Tibial artery (tissue), 4 donors: ENCODE measurements at regions not wholly inside any gene's neighbourhood (a gene's known extent, or its start where the extent isn't known, plus 50 kb on each side); places are given as distances from the start of the nearest gene placed in this dataset.
A peak's percentile ranks its signal among the peaks of the same experiment; 100 is the strongest.
"Not testable (repeated sequence)": the region's sequence is repeated elsewhere in the genome, so short reads cannot be mapped to it uniquely, and the experiment has no call there.

ENCODE experiments used
- DNase-seq, 2 donors: peaks; one replicate each; pipeline ENCODE4 v3.0.0-alpha.2; 2019
- H3K27ac ChIP-seq, 2 donors: fragments of 200-600 bp; sonication (generic) in 1 of 2; 1 replicate in 1 of 2; 2 replicates in 1 of 2; pipeline ENCODE4 v1.5.1; 2018 to 2019; ENCODE audit warnings: mild to moderate bottlenecking in 1 of 2
- H3K27me3 ChIP-seq, 2 donors: fragments of 200-600 bp; sonication (generic) in 1 of 2; one replicate each; pipeline versions ENCODE4 v1.5.1 to v1.6.0; 2016 to 2019
- H3K36me3 ChIP-seq, 3 donors: fragments of 200-600 bp; sonication (generic) in 2 of 3; one replicate each; pipeline ENCODE4 v1.5.1; 2016 to 2019; ENCODE audit warnings: mild to moderate bottlenecking in 2 of 3
- H3K4me1 ChIP-seq, 4 donors: fragments of 200-600 bp; sonication (generic) in 2 of 4; 1 replicate in 3 of 4; 2 replicates in 1 of 4; pipeline ENCODE4 v1.5.1; 2016 to 2019
- H3K4me3 ChIP-seq, 2 donors: fragments of 200-600 bp; sonication (generic) in 1 of 2; 1 replicate in 1 of 2; 2 replicates in 1 of 2; pipeline ENCODE4 v1.5.1; 2018 to 2019; ENCODE audit warnings: mild to moderate bottlenecking in 2 of 2
- H3K9me3 ChIP-seq, 3 donors: fragments of 200-600 bp; sonication (generic) in 1 of 3; one replicate each; pipeline ENCODE4 v1.5.1; 2016 to 2019
- intact Hi-C: fragments of 100-400 bp; cut with DNase I; formaldehyde crosslinking; loops from one replicate; pipeline ENCODE4 v1.15.0; 2023; ENCODE audit warnings: low total_unique reads
- TF ChIP-seq, protein P1 (sequence below), 2 experiments: fragments of 200-600 bp in 1 of 2; fragments of 450-650 bp in 1 of 2; IDR thresholded peaks; one replicate each; pipeline ENCODE4 v1.5.1; 2017 to 2019; ENCODE audit warnings: antibody characterized with exemption in 2 of 2, mild to moderate bottlenecking in 1 of 2, moderate library complexity in 1 of 2

DNA sequence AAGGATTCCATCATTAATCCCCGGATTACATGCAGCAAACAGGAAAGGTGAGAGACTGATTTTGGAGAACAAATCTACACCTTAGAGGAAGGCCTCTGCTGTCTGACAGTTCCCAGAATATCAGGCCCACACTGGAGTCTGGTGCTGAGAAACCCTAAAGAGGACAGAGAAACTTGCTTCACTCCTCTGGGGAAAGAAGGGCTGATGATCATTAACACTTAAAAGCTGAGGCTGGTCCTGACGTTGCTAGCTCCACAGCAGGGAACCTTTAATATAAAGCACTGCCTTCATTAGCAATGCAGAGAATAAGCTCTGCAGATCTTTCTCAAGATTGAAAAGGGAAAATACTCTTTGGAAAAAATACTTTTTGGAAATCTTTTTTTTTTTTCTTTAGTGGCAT lies 1472.4 kb upstream of the GOT2 start:
- no peak for DNase-seq
- TF ChIP-seq, protein P1, sequence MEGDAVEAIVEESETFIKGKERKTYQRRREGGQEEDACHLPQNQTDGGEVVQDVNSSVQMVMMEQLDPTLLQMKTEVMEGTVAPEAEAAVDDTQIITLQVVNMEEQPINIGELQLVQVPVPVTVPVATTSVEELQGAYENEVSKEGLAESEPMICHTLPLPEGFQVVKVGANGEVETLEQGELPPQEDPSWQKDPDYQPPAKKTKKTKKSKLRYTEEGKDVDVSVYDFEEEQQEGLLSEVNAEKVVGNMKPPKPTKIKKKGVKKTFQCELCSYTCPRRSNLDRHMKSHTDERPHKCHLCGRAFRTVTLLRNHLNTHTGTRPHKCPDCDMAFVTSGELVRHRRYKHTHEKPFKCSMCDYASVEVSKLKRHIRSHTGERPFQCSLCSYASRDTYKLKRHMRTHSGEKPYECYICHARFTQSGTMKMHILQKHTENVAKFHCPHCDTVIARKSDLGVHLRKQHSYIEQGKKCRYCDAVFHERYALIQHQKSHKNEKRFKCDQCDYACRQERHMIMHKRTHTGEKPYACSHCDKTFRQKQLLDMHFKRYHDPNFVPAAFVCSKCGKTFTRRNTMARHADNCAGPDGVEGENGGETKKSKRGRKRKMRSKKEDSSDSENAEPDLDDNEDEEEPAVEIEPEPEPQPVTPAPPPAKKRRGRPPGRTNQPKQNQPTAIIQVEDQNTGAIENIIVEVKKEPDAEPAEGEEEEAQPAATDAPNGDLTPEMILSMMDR (IDR thresholded peaks at IDR 0.05) = no peak
- Histone ChIP-seq H3K36me3 (no peaks in the 10 kb centered on the region), H3K27ac (no peak overlapping the region), H3K4me1 (no peaks in the 10 kb centered on the region), H3K27me3 (no peaks in the 10 kb centered on the region), H3K9me3 (no peaks in the 10 kb centered on the region), H3K4me3 (no peak overlapping the region)
- intact Hi-C loops = no loop called here

DNA sequence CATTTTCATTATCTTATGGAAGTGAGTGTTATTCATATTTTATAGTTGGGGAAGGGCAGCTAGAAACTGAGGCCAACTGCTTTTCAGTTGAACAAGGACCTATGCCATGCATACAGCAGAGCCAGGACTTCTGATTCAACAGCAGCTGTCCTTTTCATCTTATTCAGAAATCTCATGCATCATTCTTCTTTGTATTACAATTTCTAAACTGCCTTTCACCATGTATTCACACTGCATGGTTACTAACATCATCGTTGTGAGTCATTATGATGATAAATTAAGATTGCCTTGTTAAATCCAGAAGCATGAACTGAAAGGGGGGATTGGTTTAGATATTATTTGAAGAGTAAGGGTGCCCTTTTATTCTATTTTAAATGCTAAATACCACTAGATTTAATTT lies 1470.1 kb upstream of the GOT2 start:
- Histone ChIP-seq H3K27me3 (no peaks in the 10 kb centered on the region), H3K4me3 (no peak overlapping the region), H3K27ac (no peak overlapping the region), H3K36me3 (no peaks in the 10 kb centered on the region), H3K9me3 (no peaks in the 10 kb centered on the region), H3K4me1 (no peaks in the 10 kb centered on the region)
- DNase-seq = no peak
- TF ChIP-seq, protein P1 (IDR thresholded peaks at IDR 0.05) = no peak
- intact Hi-C loops = no loop called here

DNA sequence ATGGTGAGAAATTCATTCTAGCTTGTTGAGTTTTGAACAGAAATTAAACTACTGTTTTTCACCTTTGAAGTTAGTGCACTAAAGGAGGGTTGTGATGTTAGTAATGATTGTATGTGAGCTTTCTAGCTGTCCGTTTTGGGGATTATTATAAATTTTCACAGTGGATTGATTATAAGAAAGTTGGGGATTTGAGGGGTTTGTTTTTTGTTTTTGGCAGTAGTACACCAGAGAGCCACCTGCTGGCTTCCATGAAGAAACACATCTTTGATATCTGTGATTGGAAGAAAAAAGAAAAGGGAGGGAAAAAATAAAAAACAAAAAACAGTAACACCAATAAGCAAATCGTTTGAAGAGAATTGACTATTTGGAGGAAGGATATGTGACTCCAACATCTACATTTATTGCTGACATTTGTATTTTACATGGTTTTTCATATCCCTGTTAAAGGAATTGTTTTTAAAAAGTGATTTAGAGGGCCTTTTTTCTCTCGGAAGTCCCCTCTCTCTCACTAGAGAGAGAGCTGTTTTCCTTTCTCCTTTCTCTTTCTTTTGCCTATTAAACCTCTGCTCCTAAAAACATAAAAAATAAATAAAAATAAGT lies 1469.5 kb upstream of the GOT2 start:
- Histone ChIP-seq H3K27ac (no peak overlapping the region), H3K36me3 (no peaks in the 10 kb centered on the region), H3K4me3 (no peak overlapping the region), H3K4me1 (no peaks in the 10 kb centered on the region), H3K27me3 (no peaks in the 10 kb centered on the region), H3K9me3 (no peaks in the 10 kb centered on the region)
- TF ChIP-seq, protein P1 (IDR thresholded peaks at IDR 0.05) = peak; percentile 6 to 13
- intact Hi-C loops = no loop called here
- DNase-seq = no peak

DNA sequence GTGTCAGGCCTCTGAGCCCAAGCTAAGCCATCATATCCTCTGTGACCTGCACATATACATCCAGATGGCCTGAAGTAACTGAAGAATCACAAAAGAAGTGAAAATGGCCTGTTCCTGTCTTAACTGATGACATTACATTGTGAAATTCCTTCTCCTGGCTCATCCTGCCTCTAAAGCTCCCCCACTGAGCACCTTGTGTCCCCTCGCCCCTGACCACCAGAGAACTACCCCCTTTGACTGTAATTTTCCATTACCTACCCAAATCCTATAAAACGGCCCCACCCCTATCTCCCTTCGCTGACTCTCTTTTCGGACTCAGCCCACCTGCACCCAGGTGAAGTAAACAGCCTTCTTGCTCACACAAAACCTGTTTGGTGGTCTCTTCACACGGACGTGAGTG lies 1466.6 kb upstream of the GOT2 start:
- DNase-seq, H3K36me3 ChIP-seq, H3K4me3 ChIP-seq, intact Hi-C loops, H3K4me1 ChIP-seq, H3K9me3 ChIP-seq, H3K27me3 ChIP-seq, H3K27ac ChIP-seq: not testable (repeated sequence)

DNA sequence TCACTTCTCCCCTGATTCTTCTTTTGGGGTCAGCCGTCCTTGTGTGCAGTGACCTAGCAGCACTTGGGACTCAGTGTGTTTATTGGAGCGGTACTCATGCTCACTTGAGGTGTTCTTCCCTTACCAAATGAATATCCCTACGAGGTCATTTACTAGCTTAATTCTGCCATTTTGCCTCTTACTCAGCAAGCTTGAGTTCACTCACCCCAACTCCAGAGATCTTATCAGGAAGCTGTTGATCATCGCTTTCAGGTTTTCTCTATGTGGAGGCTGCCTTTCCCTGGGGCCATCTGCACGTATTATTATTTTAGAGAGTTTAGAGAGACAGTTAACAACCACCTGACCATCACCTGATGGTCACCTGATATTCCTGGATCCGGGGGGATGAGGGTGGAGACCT lies 1466.0 kb upstream of the GOT2 start:
- Histone ChIP-seq H3K27ac (no peak overlapping the region), H3K27me3 (no peaks in the 10 kb centered on the region), H3K9me3 (no peaks in the 10 kb centered on the region), H3K4me3 (no peak overlapping the region), H3K36me3 (no peaks in the 10 kb centered on the region), H3K4me1 (no peaks in the 10 kb centered on the region)
- DNase-seq = no peak
- intact Hi-C loops = no loop called here
- TF ChIP-seq, protein P1 (IDR thresholded peaks at IDR 0.05) = no peak

DNA sequence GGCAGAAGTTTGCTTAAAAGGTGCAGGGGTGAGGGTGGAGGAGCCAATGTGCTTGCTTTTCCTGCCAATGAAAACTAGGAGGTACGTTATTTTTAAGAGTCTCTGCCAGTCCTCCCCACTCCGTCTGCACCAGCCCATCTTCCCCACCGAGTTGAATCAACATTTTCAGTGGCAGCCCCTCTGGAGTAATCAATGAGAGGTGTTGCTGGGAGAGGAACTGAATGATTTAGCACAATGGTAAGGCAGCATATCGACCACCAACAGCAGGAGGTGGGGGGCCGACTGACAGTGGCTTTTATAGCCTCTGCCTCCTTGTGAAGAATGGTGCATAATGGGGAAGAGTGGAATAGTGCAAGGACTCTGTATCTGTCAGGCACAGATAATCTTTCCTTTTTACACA lies 1465.0 kb upstream of the GOT2 start:
- intact Hi-C loops = no loop called here
- no peak for DNase-seq

More for the DNA sequence above, 1465.0 kb upstream of the GOT2 start:
- no peak overlapping the region for H3K4me3 ChIP-seq
- H3K36me3 ChIP-seq = no peaks in the 10 kb centered on the region
- no peaks in the 10 kb centered on the region for H3K4me1 ChIP-seq
- no peaks in the 10 kb centered on the region for H3K27me3 ChIP-seq
- no peak overlapping the region for H3K27ac ChIP-seq
- TF ChIP-seq, protein P1 (IDR thresholded peaks at IDR 0.05) = no peak
- H3K9me3 ChIP-seq = no peaks in the 10 kb centered on the region
